HG02870 (cell line): ENCODE measurements at regions not wholly inside any gene's neighbourhood (a gene's known extent, or its start where the extent isn't known, plus 50 kb on each side); places are given as distances from the start of the nearest gene placed in this dataset.
"Not testable (repeated sequence)": the region's sequence is repeated elsewhere in the genome, so short reads cannot be mapped to it uniquely, and the experiment has no call there.

Source experiments
- ATAC-seq: cut with Tn5 transposase; IDR thresholded peaks from one replicate; pipeline ENCODE4 v1.9.1; 2021; ENCODE audit warnings: mild to moderate bottlenecking, moderate library complexity; ENCODE audit not compliant: unreplicated experiment

DNA sequence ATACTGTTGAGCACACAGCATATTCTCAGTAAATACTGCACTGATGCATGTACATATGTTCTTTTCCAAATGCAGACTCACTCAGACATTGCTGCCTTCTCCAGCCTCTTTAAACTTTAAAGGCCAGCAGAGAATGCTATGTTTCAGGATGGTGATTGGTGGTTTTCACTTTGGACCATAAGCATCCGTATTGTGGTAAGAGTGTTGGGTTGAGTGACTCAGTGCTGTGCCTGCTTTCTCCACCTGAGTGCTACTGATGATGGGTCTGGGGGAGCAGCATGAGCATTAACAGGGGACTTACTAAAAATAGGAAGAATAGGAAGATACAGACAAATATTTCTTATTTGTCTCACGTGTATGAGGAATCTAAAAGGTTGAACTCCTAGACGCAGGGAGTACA lies 56.3 kb upstream of the ZNF92 start:
- ATAC-seq, result no peak

DNA sequence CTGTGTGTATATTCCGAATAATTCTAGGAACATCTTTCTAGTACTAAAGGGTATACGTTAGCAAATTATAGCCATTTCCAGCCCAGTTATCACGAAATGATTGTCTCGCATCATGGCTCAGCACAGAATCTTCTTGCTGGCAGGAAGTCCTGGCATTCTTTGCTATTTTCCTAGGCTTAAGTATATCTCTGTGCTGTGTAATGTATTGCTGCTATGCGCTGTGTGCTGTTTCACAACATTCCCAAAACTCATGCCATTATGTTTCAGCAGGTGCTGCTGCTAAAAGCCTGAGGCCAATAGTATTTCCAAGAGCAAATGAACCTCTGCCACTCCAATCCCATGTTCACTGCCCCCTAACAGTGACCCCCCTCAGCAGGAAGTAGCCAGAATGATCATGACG lies 62.9 kb upstream of the ZNF92 start:
- ATAC-seq, result no peak

- no peak for ATAC-seq
These were observed 65.4 kb upstream of the ZNF92 start for GRCh38 chr7:65308300-65308678.

DNA sequence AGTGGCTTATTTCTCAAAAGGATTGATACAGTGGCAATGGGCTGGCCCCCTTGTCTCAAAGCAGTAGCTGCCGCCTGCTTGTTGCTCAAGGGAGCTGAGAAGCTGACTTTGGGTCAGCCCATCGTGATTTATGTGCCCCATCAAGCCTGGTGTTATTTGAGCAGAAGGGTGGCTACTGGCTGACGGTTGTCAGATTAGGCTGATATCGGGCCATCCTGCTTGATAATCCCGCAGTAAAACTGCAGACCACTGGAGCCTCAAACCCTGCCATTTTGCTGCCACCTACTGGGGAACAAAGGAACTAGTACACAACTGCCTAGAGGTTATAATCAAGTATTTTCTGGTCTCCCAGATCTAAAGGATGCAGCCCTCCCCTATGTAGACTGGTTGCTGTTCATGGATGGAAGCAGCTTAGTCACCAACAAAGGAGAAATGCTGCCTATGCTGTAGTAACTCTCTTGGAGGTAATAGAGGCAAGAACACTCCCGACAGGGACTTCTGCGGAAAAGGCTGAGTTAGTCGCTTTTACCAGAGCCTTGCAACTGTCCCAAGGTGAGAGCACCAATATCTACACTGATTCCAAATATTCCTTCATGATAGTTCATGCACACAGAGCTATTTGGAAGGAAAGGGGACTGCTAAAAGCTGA lies 65.9 kb upstream of the ZNF92 start:
- ATAC-seq, result peak; percentile 75

- no peak for ATAC-seq
These were observed 69.5 kb upstream of the ZNF92 start for GRCh38 chr7:65304175-65304574.

GRCh38 chr7:65302883-65303282 lies 70.8 kb upstream of the ZNF92 start:
- ATAC-seq, result no peak

DNA sequence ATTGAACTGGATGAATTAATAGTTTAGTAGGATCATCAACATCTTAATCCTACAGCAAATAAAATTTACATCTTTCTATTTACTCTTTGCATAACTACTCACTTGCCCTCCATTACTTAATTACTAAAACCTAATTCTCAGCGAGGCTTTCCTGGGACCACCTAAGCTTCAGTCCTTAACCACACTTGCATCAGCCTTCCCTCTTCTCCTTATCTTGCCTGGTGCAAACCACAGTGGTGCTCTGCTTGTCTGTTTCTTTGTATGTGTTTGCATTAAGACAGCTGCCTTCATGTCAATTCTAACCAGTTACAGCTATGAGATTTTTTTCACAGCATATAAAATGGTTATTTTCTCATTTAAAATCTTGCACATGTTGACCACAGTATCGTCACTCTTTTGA lies 72.6 kb upstream of the ZNF92 start:
- ATAC-seq, result no peak

DNA sequence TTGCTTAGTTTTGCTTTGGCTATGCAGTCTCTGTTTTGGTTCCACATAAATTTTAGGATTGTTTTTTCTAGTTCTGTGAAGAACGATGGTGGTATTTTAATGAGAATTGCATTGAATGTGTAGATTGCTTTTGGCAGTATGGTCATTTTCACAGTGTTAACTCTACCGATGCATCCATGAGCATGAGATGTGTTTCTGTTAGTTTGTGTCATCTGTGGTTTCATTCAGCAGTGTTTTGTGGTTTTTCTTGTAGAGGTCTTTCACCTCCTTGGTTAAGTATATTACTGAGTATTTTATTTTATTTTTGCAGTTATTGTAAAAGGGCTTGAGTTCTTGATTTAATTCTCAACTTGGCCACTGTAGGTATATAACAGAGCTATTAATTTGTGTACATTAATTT lies 78.2 kb upstream of the ZNF92 start:
- no peak for ATAC-seq

- not testable (repeated sequence) for ATAC-seq
These were observed 83.3 kb upstream of the ZNF92 start for GRCh38 chr7:65290340-65290739.

DNA sequence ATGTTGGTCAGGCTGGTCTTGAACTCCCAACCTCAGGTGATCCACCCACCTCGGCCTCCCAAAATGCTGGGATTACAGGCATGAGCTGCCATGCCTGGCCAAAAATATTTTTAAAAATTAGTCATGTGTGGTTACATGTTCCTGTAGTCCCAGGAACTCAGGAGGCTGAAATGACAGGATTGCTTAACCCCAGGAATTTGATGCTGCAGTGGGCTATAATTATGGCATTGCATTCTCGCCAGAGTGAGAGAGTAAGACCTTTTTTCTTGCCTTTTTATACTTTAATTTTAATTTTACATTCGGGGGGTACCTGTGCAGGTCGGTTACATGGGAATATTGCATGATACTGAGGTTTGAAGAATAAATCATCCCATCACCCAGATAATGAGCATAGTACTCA lies 86.6 kb upstream of the ZNF92 start:
- no peak for ATAC-seq

DNA sequence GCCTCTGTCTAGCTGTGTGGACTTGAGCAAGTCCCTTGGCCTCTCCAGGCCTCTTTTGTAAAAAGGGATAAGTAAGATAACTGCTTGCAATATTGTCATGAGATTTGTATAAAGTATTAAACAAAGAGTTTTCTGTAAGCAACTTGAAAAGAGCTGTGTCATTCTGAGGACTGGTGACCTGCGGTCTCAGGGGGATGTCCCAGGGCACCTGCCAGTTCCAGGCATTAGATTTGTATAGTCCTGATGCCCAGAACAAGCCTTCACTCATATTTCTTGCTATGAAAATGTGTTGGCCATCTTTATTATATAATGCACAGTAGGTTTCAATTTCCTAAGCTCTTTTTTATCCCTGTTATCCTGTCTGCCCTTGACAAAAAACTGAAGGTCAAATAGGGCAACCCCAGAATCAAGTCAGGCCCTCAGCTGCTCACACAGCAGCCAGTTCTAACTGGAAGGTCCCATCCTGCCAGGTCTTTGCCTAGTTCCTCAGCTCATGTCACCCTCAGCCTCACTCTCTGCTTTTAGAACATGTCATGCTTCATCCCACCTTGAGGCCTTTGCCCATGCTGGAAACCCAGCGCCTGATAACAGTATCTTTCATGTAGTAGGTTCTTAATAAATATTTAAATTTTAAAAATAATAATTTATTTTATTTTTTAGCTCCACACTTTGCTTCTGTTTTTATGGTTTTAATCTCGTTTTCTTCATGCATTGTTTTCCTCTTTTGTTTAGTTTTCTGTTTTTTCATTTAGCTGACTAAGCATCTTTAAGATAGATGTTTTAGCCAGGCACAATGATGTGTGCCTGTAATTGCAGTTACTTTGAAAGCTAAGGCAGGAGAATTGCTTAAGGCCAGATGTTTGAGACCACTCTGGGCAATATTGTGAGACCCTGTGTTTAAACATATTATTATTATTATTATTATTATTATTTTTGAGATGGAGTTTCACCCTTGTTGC lies 87.5 kb upstream of the ZNF92 start:
- ATAC-seq, result no peak

DNA sequence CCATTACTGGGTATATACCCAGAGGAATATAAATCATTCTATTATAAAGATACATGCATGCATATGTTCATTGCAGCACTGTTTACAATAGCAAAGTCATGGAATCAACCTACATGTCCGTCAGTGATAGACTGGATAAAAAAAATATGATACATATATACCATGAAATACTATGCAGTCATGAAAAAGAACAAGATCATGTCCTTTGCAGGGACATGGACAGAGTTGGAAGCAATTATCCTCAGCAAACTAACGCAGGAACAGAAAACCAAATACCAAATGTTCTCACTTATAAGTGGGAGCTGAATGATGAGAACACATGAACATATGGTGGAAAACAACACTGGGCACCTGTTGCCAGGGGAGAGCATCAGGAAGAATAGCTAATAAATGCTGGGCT lies 88.4 kb upstream of the ZNF92 start:
- not testable (repeated sequence) for ATAC-seq

DNA sequence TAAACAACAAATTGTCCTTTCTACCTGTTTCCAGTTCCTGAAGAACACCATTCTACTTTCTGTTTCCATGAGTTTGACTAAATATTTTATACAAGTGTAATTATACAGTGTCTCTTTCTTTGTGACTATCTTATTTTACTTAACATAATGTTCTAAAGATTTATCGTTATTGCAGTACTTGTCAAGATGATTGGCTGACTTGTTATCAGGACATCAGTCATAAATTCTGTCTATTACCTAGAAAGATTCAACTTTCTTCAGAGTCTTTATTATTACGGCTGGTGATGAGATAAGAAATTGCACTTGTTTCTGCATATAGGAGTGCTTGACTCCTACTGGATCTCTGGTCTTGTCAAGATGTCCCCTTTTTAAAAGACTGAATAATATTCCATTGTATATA lies 93.9 kb upstream of the ZNF92 start:
- no peak for ATAC-seq

DNA sequence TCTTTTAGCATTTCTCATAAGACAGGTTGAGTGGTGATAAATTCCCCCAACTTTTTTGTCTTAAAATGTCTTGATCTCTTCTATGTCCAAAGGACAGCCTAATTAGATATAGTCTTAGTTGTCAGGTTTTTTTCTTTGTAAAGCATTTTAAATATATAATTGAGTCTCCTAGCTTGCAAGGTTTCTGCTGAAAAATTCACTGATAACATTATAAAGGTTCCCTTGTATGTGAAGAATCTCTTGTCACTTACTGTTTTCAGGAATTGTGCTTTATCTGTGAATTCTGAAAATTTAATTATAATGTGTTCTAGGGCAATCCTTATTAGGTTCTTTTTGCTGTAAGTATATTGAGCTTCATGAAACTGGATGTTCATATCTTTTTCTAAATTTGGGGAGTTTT lies 96.8 kb upstream of the ZNF92 start:
- ATAC-seq, result no peak

DNA sequence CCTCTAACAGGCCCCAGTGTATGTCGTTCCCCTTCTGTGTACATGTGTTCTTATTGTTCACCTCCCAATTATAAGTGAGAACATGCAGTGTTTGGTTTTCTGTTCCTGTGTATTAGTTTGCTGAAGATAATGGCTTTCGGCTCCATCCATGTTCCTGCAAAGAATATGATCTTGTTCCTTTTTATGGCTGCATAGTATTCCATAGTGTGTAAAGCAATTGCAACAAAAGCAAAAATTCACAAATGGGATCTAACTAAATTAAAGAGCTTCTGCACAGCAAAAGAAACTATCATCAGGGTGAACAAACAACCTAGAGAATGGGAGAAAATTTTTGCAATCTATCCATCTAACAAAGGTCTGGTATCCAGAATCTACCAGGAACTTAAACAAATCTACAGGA lies 102.2 kb upstream of the ZNF92 start:
- not testable (repeated sequence) for ATAC-seq

DNA sequence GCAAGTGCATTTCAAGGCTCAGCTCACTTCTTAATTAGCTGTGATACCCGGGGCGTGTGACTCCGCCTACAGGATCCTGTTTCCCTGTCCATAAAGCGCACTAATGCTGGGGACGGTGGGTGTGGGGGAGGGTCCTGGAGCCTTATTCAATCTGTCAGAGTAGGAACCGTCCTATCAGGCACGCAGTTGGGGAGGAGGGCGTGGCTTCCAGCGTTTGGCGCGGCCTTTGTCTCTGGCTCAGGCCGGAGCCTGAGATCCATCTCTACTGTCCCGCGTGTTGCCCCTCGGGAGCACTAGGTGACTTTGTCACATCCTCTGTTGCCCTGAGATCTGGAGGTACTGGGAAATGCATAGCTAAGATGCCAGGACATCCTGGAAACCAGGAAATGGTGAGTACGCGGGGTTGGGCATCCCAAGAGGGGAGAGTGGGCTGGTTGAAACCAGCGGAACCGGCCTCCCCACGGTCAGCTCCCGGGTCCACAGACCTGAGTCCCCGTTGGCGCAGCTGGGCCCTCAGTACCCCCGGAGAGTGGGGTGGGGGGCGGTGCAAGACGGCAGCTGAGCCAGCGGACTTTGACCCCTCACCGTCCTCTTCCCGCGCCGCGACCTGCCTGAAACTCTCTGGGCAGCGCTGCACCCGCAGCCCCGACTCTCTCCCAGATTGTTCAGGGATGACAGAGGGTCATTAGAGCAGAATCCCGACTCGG lies 104.4 kb upstream of the ZNF92 start:
- ATAC-seq, result peak; percentile 99

DNA sequence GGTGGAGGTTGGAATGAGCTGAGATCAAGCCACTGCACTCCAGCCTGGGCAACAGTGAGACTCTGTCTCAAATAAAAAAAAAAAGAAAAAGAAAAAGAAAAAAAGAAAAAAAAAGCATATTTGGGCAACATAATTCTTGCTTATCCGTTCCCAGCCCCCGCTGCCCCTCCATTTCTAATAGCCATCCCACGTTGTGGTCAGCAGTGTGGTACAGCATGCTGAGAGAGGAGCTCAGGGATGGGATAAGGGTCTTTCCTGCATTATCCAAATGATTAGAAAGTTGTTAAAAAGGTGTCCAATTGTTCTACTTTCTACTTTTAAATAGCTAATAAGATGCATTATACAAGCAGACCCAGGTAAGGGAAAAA lies 104.9 kb upstream of the ZNF92 start:
- ATAC-seq, result no peak

DNA sequence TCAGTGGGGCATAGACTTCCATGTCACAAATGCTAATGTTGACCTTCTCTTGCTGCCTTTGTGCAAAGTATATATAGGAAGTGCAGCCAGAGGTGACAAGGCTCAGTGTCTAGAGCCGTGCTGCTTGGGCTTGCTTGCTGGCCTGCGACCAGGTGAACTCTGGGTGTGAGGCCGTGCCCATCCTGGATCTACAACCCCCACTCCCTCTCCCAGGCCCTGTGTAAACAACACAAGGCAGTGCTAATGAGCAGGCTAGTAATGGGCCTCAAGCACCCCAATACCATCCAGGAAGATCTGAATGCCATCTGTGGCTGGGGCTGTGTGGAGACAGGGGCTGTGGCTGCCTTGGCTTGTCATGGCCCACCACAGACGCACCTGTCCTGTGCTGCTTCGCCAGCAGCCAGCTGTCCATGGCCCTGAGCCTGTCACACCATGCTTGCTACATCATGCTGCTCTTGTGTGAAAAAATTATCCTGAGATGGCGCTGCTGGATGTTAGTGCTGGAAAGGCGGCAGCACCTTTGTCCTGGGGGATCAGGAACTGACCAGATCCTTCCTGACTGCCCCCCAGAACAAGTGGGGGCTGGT lies 107.6 kb upstream of the ZNF92 start:
- no peak for ATAC-seq

GRCh38 chr7:65264258-65264657 lies 109.4 kb upstream of the ZNF92 start:
- ATAC-seq, result no peak

DNA sequence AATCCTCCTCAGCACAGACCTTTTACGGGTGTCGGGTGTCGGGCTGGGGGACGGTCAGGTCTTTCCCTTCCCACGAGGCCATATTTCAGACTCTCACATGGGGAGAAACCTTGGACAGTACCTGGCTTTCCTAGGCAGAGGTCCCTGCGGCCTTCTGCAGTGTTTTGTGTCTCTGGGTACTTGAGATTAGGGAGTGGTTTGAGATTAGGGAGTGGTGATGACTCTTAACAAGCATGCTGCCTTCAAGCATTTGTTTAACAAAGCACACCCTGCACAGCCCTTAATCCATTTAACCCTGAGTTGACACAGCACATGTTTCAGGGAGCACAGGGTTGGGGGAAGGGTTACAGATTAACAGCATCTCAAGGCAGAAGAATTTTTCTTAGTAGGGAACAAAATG lies 113.0 kb upstream of the ZNF92 start:
- not testable (repeated sequence) for ATAC-seq

DNA sequence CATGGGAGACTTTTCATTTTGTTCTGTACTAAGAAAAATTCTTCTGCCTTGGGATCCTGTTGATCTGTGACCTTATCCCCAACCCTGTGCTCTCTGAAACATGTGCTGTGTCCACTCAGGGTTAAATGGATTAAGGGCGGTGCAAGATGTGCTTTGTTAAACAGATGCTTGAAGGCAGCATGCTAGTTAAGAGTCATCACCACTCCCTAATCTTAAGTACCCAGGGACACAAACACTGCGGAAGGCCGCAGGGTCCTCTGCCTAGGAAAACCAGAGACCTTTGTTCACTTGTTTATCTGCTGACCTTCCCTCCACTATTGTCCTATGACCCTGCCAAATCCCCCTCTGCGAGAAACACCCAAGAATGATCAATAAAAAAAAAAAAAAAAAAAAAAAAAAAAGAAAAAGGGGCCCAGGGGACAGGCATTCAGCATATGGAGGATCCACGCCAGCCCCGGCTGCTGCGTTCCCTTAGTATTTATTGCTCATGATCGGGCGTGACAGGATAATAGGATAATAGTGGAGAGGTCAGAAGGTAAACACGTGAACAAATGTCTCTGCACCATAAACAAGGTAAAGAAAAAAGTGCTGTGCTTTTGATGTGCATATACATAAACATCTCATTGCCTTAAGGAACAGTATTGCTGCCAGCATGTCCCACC lies 113.7 kb upstream of the ZNF92 start:
- ATAC-seq, result not testable (repeated sequence)
